ENCODE measurements at regions not wholly inside any gene's neighbourhood (a gene's known extent, or its start where the extent isn't known, plus 50 kb on each side); places are given as distances from the start of the nearest gene placed in this dataset.

GRCh38 chr7:22651534-22652243 lies 75.3 kb upstream of the IL6 start:
- Mint-ChIP-seq H3K27ac (peak overlapping the region; percentile 91), H3K36me3 (ENCODE audit: low read depth) (peaks cover 19% of the 10 kb centered on the region), H3K4me3 (peak overlapping the region; percentile 55; the same call in 1 of the 2 replicates), H3K9me3 (peaks cover 10% of the 10 kb centered on the region), H3K4me1 (ENCODE audit: low read depth) (peaks cover 83% of the 10 kb centered on the region), H3K27me3 (ENCODE audit: insufficient read depth) (no peaks in the 10 kb centered on the region; the same call in 1 of the 2 replicates)
- TF ChIP-seq CTCF (IDR thresholded peaks at IDR 0.05) = no peak
- peak; percentile 79 for DNase-seq

- no peak for TF ChIP-seq CTCF (IDR thresholded peaks at IDR 0.05)
- Mint-ChIP-seq H3K4me3 (peak overlapping the region; percentile 55; the same call in 1 of the 2 replicates), H3K9me3 (peaks cover 16% of the 10 kb centered on the region), H3K36me3 (ENCODE audit: low read depth) (peaks cover 25% of the 10 kb centered on the region), H3K27ac (peak overlapping the region; percentile 91), H3K27me3 (ENCODE audit: insufficient read depth) (no peaks in the 10 kb centered on the region; the same call in 1 of the 2 replicates), H3K4me1 (ENCODE audit: low read depth) (peaks cover 83% of the 10 kb centered on the region)
- DNase-seq = peak; percentile 33
Observed at GRCh38 chr7:22651036-22651435, 76.0 kb upstream of the IL6 start.

- Mint-ChIP-seq H3K9me3 (peaks cover 29% of the 10 kb centered on the region), H3K27ac (peak overlapping the region; percentile 91), H3K36me3 (ENCODE audit: low read depth) (peaks cover 32% of the 10 kb centered on the region), H3K4me3 (no peak overlapping the region), H3K27me3 (ENCODE audit: insufficient read depth) (no peaks in the 10 kb centered on the region; the same call in 1 of the 2 replicates), H3K4me1 (ENCODE audit: low read depth) (peaks cover 74% of the 10 kb centered on the region)
- TF ChIP-seq CTCF (IDR thresholded peaks at IDR 0.05) = no peak
- DNase-seq = no peak
Observed at GRCh38 chr7:22649686-22650085, 77.3 kb upstream of the IL6 start.

- H3K27me3 Mint-ChIP-seq (ENCODE audit: insufficient read depth) = no peaks in the 10 kb centered on the region
- H3K4me1 Mint-ChIP-seq (ENCODE audit: low read depth) = peaks cover 56% of the 10 kb centered on the region
- no peak for TF ChIP-seq CTCF (IDR thresholded peaks at IDR 0.05)
- peak overlapping the region; percentile 18 for H3K4me3 Mint-ChIP-seq
- peaks cover 47% of the 10 kb centered on the region for H3K9me3 Mint-ChIP-seq
- peak; percentile 89 for DNase-seq
- peaks cover 48% of the 10 kb centered on the region for H3K36me3 Mint-ChIP-seq (ENCODE audit: low read depth)
- H3K27ac Mint-ChIP-seq = peak overlapping the region; percentile 84
Observed at GRCh38 chr7:22647451-22648257, 79.3 kb upstream of the IL6 start.

GRCh38 chr7:22645418-22646181 lies 81.4 kb upstream of the IL6 start:
- Mint-ChIP-seq H3K27ac (no peak overlapping the region), H3K4me1 (ENCODE audit: low read depth) (peaks cover 35% of the 10 kb centered on the region), H3K27me3 (ENCODE audit: insufficient read depth) (no peaks in the 10 kb centered on the region), H3K9me3 (peaks cover 63% of the 10 kb centered on the region), H3K36me3 (ENCODE audit: low read depth) (peaks cover 65% of the 10 kb centered on the region), H3K4me3 (no peak overlapping the region)
- DNase-seq = no peak
- no peak for TF ChIP-seq CTCF (IDR thresholded peaks at IDR 0.05)

All from HFFc6 (cell line).